GM23338 (cell line): ENCODE measurements at regions not wholly inside any gene's neighbourhood (a gene's known extent, or its start where the extent isn't known, plus 50 kb on each side); places are given as distances from the start of the nearest gene placed in this dataset.

Experiments
- ATAC-seq: fragments of 200-7000 bp; cut with Tn5 transposase; 3 replicates; pipeline ENCODE4 v1.9.1; 2020
- DNase-seq: peaks from one replicate; pipeline ENCODE4 v3.0.0-alpha.2; 2015; ENCODE audit warnings: low spot score
- H2AFZ ChIP-seq: fragments of 200-600 bp; sonication (generic); 2 replicates; pipeline ENCODE4 v1.8.0; 2016; ENCODE audit warnings: antibody characterized with exemption, mild to moderate bottlenecking, moderate library complexity
- H3F3A ChIP-seq: fragments of 200-600 bp; sonication (generic); replicated peaks from 2 replicates; pipeline ENCODE4 v1.8.0; 2017; ENCODE audit warnings: antibody characterized with exemption, mixed run types, low read depth
- H3K27ac ChIP-seq: fragments of 200-600 bp; sonication (generic); 2 replicates; pipeline ENCODE4 v1.6.1; 2016; ENCODE audit warnings: low read depth
- H3K27me3 ChIP-seq: fragments of 200-600 bp; sonication (generic); 2 replicates; pipeline ENCODE4 v1.8.0; 2016; ENCODE audit warnings: mild to moderate bottlenecking, mixed run types, moderate library complexity; ENCODE audit not compliant: insufficient read depth
- H3K36me3 ChIP-seq: fragments of 200-600 bp; sonication (generic); 2 replicates; pipeline ENCODE4 v1.8.0; 2016; ENCODE audit warnings: mild to moderate bottlenecking; ENCODE audit not compliant: insufficient read depth
- H3K4me1 ChIP-seq: fragments of 200-600 bp; sonication (generic); 2 replicates; pipeline ENCODE4 v1.8.0; 2016; ENCODE audit warnings: mild to moderate bottlenecking, moderate library complexity; ENCODE audit not compliant: insufficient read depth
- H3K4me2 ChIP-seq: fragments of 200-600 bp; sonication (generic); 2 replicates; pipeline ENCODE4 v1.7.1; 2017; ENCODE audit warnings: mixed run types
- H3K4me3 ChIP-seq: fragments of 200-600 bp; sonication (generic); 2 replicates; pipeline ENCODE4 v1.6.1; 2016; ENCODE audit warnings: mixed run types
- H3K79me2 ChIP-seq: fragments of 200-600 bp; sonication (generic); replicated peaks from 2 replicates; pipeline ENCODE4 v1.8.0; 2017; ENCODE audit warnings: mild to moderate bottlenecking; ENCODE audit not compliant: insufficient read depth
- H3K9me2 ChIP-seq: fragments of 200-600 bp; sonication (generic); 2 replicates; pipeline ENCODE4 v1.8.0; 2017; ENCODE audit not compliant: insufficient read depth
- H4K20me1 ChIP-seq: fragments of 200-600 bp; sonication (generic); replicated peaks from 2 replicates; pipeline ENCODE4 v1.8.0; 2017; ENCODE audit warnings: mild to moderate bottlenecking; ENCODE audit not compliant: insufficient read depth
- H3K27ac Mint-ChIP-seq: 2 replicates; pipeline ENCODE4 v1.8.0; 2020; ENCODE audit warnings: inconsistent platforms, mild to moderate bottlenecking, moderate library complexity, mixed read lengths
- H3K27me3 Mint-ChIP-seq: 3 replicates; pipeline ENCODE4 v1.8.0; 2022; ENCODE audit warnings: low read depth, mild to moderate bottlenecking, moderate library complexity, mixed read lengths, inconsistent platforms; ENCODE audit not compliant: insufficient read depth, poor library complexity
- H3K36me3 Mint-ChIP-seq: 3 replicates; pipeline ENCODE4 v1.8.0; 2021; ENCODE audit warnings: low read depth, mild to moderate bottlenecking, inconsistent platforms, moderate library complexity, mixed read lengths
- H3K4me1 Mint-ChIP-seq: 3 replicates; pipeline ENCODE4 v1.8.0; 2020; ENCODE audit warnings: mild to moderate bottlenecking, inconsistent platforms, mixed read lengths
- H3K4me3 Mint-ChIP-seq: 3 replicates; pipeline ENCODE4 v1.8.0; 2021; ENCODE audit warnings: moderate library complexity, mild to moderate bottlenecking, inconsistent platforms, mixed read lengths
- H3K9me3 Mint-ChIP-seq: 3 replicates; pipeline ENCODE4 v1.8.0; 2020; ENCODE audit warnings: moderate library complexity, mild to moderate bottlenecking, inconsistent platforms, mixed read lengths
- CREB1 ChIP-seq: fragments of 250-450 bp; sonication (Bioruptor Pico); IDR thresholded peaks from 2 replicates; pipeline ENCODE4 v1.5.0; 2020; ENCODE audit warnings: low read depth, mild to moderate bottlenecking, moderate library complexity
- EZH2phosphoT487 ChIP-seq: fragments of 200-600 bp; sonication (generic); IDR thresholded peaks from one replicate; pipeline ENCODE4 v1.8.1; 2018; ENCODE audit warnings: antibody characterized with exemption; ENCODE audit not compliant: unreplicated experiment
- JUNB ChIP-seq: IDR thresholded peaks from one replicate; pipeline ENCODE4 v1.6.1; 2016; ENCODE audit warnings: antibody characterized with exemption; ENCODE audit not compliant: unreplicated experiment
- NANOG ChIP-seq: IDR thresholded peaks from 2 replicates; pipeline ENCODE4 v1.6.1; 2016; ENCODE audit warnings: antibody characterized with exemption, borderline replicate concordance
- ZNF114 ChIP-seq: fragments of 250-450 bp; sonication (Bioruptor Pico); IDR thresholded peaks from 2 replicates; pipeline ENCODE4 v1.5.0; 2020; ENCODE audit warnings: mild to moderate bottlenecking, moderate library complexity
- ZNF331 ChIP-seq: fragments of 250-450 bp; sonication (Bioruptor Pico); IDR thresholded peaks from 2 replicates; pipeline ENCODE4 v1.5.0; 2020; ENCODE audit warnings: low read depth, mild to moderate bottlenecking, moderate library complexity
- ZNF462 ChIP-seq: fragments of 250-450 bp; sonication (Bioruptor Pico); IDR thresholded peaks from 2 replicates; pipeline ENCODE4 v1.5.0; 2020; ENCODE audit warnings: mild to moderate bottlenecking, moderate library complexity
- TF ChIP-seq, protein P1 (sequence below): IDR thresholded peaks from 2 replicates; pipeline ENCODE4 v1.6.1; 2016; ENCODE audit warnings: antibody characterized with exemption
- TF ChIP-seq, protein P2 (sequence below): IDR thresholded peaks from one replicate; pipeline ENCODE4 v1.6.1; 2018; ENCODE audit warnings: antibody characterized with exemption; ENCODE audit not compliant: unreplicated experiment

- TF ChIP-seq ZNF114 (no peak), JUNB (no peak)
- TF ChIP-seq, protein P1, sequence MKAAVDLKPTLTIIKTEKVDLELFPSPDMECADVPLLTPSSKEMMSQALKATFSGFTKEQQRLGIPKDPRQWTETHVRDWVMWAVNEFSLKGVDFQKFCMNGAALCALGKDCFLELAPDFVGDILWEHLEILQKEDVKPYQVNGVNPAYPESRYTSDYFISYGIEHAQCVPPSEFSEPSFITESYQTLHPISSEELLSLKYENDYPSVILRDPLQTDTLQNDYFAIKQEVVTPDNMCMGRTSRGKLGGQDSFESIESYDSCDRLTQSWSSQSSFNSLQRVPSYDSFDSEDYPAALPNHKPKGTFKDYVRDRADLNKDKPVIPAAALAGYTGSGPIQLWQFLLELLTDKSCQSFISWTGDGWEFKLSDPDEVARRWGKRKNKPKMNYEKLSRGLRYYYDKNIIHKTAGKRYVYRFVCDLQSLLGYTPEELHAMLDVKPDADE, result no peak
- TF ChIP-seq, protein P2, sequence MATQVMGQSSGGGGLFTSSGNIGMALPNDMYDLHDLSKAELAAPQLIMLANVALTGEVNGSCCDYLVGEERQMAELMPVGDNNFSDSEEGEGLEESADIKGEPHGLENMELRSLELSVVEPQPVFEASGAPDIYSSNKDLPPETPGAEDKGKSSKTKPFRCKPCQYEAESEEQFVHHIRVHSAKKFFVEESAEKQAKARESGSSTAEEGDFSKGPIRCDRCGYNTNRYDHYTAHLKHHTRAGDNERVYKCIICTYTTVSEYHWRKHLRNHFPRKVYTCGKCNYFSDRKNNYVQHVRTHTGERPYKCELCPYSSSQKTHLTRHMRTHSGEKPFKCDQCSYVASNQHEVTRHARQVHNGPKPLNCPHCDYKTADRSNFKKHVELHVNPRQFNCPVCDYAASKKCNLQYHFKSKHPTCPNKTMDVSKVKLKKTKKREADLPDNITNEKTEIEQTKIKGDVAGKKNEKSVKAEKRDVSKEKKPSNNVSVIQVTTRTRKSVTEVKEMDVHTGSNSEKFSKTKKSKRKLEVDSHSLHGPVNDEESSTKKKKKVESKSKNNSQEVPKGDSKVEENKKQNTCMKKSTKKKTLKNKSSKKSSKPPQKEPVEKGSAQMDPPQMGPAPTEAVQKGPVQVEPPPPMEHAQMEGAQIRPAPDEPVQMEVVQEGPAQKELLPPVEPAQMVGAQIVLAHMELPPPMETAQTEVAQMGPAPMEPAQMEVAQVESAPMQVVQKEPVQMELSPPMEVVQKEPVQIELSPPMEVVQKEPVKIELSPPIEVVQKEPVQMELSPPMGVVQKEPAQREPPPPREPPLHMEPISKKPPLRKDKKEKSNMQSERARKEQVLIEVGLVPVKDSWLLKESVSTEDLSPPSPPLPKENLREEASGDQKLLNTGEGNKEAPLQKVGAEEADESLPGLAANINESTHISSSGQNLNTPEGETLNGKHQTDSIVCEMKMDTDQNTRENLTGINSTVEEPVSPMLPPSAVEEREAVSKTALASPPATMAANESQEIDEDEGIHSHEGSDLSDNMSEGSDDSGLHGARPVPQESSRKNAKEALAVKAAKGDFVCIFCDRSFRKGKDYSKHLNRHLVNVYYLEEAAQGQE, result no peak
Observed at GRCh38 chr13:33957497-33957905, 139.6 kb downstream of the RFC3 start (continued).

DNA sequence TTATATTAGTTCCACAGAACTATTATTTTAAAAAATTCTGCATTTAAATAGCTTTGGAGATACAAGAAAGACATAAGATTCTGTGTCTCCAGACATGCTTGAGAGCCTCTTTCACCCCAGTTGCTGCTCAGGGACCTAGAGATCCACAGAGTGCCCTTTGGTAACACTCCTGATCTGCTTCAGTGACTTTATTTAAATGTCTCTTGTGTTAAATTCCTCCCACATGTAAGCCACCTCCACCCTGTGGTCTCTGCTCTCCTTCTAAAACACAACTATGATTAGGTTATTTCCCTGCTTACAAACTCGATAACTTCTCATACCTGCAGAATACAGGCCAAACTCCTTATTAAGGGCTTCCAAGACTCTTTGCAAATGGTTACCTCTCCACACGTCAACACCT, 141.0 kb downstream of the RFC3 start:
- H3K4me2 ChIP-seq, result no peak overlapping the region
- no peaks in the 10 kb centered on the region for H3K36me3 Mint-ChIP-seq
- TF ChIP-seq ZNF462 (CRISPR knock-in tag), result no peak
- TF ChIP-seq ZNF331 (CRISPR knock-in tag), result no peak
- no peak for TF ChIP-seq EZH2phosphoT487
- TF ChIP-seq, protein P2, result no peak
- TF ChIP-seq NANOG, result no peak
- TF ChIP-seq CREB1, result no peak

More for the DNA sequence above, 141.0 kb downstream of the RFC3 start:
- Mint-ChIP-seq H3K4me1 (peaks cover 4% of the 10 kb centered on the region; the same call in 1 of the 3 replicates), H3K9me3 (no peaks in the 10 kb centered on the region), H3K27ac (no peak overlapping the region), H3K4me3 (no peak overlapping the region), H3K27me3 (no peaks in the 10 kb centered on the region)
- Histone ChIP-seq H3K36me3 (no peaks in the 10 kb centered on the region), H3K27me3 (no peaks in the 10 kb centered on the region), H3K4me1 (no peaks in the 10 kb centered on the region), H4K20me1 (no peaks in the 10 kb centered on the region; the same call in 1 of the 2 replicates), H3K9me2 (0 out of 2 replicates have a peak, but pooled peaks cover 3% of the 10 kb centered on the region), H3K27ac (no peak overlapping the region), H3K79me2 (no peaks in the 10 kb centered on the region), H3K4me3 (no peak overlapping the region), H2AFZ (no peak overlapping the region), H3F3A (no peaks in the 10 kb centered on the region)
- ATAC-seq (no peak), DNase-seq (no peak)
